D721Med (cell line): ENCODE measurements at regions not wholly inside any gene's neighbourhood (a gene's known extent, or its start where the extent isn't known, plus 50 kb on each side); places are given as distances from the start of the nearest gene placed in this dataset.
"Not testable (repeated sequence)": the region's sequence is repeated elsewhere in the genome, so short reads cannot be mapped to it uniquely, and the experiment has no call there.

Source experiments
- DNase-seq: peaks from one replicate; pipeline ENCODE4 v3.0.0; 2011; ENCODE audit warnings: low spot score; ENCODE audit not compliant: insufficient read length
- FAIRE-seq: peaks from 2 replicates; lab custom pipeline; 2011; peaks lifted over from hg19 to GRCh38; lab: Jason Lieb, UNC
- TF ChIP-seq, protein P1 (sequence below): IDR thresholded peaks from 2 replicates; pipeline ENCODE4 v1.5.1; 2012; ENCODE audit warnings: mild to moderate bottlenecking, control low read depth; ENCODE audit not compliant: insufficient read depth; ENCODE audit errors: missing control alignments

DNA sequence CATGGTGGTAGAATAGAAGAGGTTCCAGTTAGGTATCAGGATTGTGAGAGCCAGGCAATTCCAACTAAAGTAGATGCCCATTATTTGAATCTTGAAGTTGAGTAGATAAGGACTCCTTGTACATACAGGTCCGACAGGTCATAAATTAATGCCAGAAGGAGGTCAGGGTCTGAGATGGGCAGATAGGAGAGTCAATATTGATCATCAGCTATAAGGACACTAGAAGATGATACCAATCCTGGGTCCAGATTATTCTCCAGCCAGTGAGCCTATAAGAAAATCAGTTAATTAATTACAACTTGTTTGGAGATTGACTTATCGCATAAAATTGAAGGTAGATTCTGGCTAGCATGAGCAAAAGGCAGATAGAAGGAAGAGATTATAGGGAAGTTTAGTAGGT, 378.4 kb upstream of the NAALADL2 start:
- FAIRE-seq = no peak
- TF ChIP-seq, protein P1, sequence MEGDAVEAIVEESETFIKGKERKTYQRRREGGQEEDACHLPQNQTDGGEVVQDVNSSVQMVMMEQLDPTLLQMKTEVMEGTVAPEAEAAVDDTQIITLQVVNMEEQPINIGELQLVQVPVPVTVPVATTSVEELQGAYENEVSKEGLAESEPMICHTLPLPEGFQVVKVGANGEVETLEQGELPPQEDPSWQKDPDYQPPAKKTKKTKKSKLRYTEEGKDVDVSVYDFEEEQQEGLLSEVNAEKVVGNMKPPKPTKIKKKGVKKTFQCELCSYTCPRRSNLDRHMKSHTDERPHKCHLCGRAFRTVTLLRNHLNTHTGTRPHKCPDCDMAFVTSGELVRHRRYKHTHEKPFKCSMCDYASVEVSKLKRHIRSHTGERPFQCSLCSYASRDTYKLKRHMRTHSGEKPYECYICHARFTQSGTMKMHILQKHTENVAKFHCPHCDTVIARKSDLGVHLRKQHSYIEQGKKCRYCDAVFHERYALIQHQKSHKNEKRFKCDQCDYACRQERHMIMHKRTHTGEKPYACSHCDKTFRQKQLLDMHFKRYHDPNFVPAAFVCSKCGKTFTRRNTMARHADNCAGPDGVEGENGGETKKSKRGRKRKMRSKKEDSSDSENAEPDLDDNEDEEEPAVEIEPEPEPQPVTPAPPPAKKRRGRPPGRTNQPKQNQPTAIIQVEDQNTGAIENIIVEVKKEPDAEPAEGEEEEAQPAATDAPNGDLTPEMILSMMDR = no peak
- no peak for DNase-seq

DNA sequence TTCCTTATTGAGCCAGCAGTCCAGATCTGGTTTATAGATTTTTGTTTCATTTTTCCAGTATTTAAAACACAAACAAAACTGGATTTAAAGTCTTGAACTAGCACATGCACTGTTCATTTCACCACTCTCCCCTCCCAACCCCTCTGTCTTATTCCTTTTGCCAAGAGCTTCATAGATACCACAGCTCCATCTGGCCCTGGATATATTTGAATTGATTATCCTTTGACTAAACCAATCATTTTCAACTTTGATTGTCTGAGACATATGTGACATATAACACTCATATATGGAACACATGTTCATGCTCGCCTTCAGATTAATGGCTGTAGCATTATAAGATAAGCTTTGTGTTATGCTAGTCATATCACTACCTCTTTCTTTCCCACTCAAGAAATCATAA, 376.6 kb upstream of the NAALADL2 start:
- no peak for DNase-seq
- FAIRE-seq = no peak

DNA sequence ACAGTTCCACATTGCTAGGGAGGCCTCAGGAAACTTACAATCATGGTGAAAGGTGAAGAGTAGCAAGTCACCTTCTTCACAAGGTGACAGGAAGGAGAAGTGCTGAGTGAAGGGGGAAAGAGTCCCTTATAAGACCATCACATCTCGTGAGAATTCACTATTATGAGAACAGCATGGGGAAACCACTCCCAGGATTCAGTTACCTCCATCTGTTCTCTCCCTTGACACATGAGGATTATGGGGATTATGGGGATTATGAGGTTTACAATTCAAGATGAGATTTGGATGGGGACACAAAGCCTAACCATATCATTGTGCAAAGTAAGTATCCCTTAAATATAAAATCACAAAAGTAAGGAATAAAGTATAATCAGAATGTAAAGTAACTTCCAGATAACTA, 375.9 kb upstream of the NAALADL2 start:
- peak; percentile 96 for FAIRE-seq
- TF ChIP-seq, protein P1 = no peak
- DNase-seq = no peak

More for the DNA sequence above, 376.6 kb upstream of the NAALADL2 start:
- TF ChIP-seq, protein P1 = no peak

DNA sequence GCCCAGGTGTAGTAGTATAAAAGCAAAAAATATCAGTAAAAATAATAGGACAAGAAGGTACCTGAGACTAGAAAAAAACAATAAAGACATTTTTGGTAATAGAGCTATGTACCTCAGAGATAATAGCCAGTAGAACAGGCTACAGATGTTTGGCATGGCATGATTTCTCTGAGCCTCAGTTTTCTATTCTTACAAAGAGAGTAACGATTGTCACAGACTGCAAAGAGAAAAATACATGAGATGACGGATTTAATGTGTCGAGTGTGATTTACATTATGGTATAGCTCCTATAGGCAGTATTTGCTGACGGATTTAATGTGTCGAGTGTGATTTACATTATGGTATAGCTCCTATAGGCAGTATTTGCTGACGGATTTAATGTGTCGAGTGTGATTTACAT, 375.3 kb upstream of the NAALADL2 start:
- not testable (repeated sequence) for FAIRE-seq, DNase-seq

DNA sequence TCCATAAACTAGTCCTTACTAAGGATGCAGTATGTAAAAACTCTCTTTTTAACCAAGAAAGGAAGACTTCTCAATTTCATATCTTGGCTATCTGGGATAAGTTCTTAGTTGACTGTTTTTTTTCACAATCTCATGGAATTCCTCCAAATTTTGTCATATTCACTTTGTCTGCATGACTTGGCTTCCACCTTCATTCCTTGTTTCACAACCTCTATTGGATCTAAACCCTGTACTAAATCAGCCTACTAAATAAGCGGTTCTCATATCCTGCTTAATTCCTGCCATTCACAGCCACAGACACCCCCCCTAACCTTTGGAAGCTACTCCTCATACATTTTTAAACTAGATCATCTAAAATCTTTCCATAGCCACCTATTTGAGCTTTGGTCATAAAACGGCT, 370.6 kb upstream of the NAALADL2 start:
- TF ChIP-seq, protein P1 = no peak
- DNase-seq (no peak), FAIRE-seq (no peak)

DNA sequence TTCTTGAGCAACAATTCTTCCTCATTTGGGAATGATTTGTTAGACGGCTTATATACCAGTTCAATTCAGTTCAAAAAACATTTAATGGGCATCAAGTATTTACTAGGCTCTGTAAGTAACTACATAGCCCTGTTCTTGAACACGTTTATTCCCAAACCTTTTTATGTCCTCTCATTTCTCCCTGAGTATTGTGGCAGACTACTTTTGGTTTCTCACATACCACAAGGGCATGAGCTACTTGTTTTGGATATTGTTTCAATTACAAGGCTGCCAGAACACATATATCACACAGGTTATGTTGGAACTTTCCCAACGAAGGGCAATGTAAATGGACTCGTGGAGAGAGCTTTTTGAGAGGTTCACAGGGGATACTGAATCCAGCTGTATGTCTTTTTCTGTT, 363.8 kb upstream of the NAALADL2 start:
- DNase-seq = no peak
- TF ChIP-seq, protein P1 = no peak
- FAIRE-seq = no peak

DNA sequence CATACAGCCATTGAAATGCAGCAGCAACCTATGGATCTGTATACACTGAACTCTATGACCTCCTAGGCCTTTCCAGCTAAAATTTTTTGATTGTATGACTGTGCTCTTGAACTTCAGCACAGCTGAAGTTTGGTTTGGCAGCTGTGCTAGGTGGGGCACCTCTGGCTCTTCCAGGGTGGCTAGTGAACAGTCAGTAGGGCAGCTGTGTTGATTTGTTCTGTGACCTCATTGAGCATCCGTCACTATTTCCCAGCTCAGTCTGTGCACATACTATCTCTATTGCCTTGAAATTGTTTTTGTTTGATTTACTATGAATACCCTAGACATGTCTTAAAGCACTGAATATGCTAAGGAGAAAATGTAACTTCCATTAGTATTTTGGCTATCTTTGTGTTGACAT, 363.2 kb upstream of the NAALADL2 start:
- FAIRE-seq (no peak), DNase-seq (no peak)
- TF ChIP-seq, protein P1 = no peak

DNA sequence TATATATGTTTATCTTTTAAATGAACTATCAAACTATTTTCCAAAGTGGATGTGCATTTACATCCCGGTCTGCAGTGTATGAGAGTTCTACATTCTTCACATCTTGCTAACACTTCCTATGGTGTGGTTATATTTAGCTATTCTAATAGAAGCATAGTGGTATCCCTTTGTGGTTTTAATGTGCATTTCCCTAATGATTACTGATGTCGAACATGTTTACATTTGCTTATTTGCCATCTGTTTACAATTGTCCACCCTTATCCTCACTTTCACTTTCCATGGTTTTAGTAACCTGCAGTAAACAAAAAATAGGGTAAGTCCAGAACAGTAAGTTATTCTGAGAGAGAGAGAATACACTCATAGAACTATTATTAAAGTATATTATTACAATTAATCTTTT, 360.5 kb upstream of the NAALADL2 start:
- DNase-seq (no peak), FAIRE-seq (no peak)
- TF ChIP-seq, protein P1 = no peak
